Calu3 (cell line): ENCODE measurements at regions not wholly inside any gene's neighbourhood (a gene's known extent, or its start where the extent isn't known, plus 50 kb on each side); places are given as distances from the start of the nearest gene placed in this dataset.

ENCODE experiments used
- BruUV-seq: library from RNA; stranded (reverse); fragments of 400-500 nt; replicated peaks from 2 replicates; lab custom pipeline; 2021; lab: Mats Ljungman, UMichigan
- CTCF ChIA-PET: fragments of 300-600 bp; sonication (Branson Sonifier 250); formaldehyde crosslinking; loops from one replicate; lab custom pipeline; 2022; ENCODE audit warnings: antibody characterized with exemption; lab: Charles Lee
- DNase-seq: peaks from one replicate; pipeline ENCODE4 v3.0.0; 2022
- H3K27ac Mint-ChIP-seq: one replicate; pipeline ENCODE4 v1.8.0; 2022; ENCODE audit warnings: mixed read lengths; ENCODE audit not compliant: unreplicated experiment
- H3K27me3 Mint-ChIP-seq: one replicate; pipeline ENCODE4 v1.8.0; 2022; ENCODE audit warnings: mixed read lengths; ENCODE audit not compliant: unreplicated experiment
- H3K36me3 Mint-ChIP-seq: one replicate; pipeline ENCODE4 v1.8.0; 2022; ENCODE audit warnings: mild to moderate bottlenecking, moderate library complexity, mixed read lengths; ENCODE audit not compliant: insufficient read depth, unreplicated experiment
- H3K4me1 Mint-ChIP-seq: one replicate; pipeline ENCODE4 v1.8.0; 2022; ENCODE audit warnings: mild to moderate bottlenecking, low read depth, mixed read lengths; ENCODE audit not compliant: unreplicated experiment
- H3K4me3 Mint-ChIP-seq: one replicate; pipeline ENCODE4 v1.8.0; 2022; ENCODE audit warnings: mild to moderate bottlenecking, low read depth, moderate library complexity, mixed read lengths; ENCODE audit not compliant: unreplicated experiment
- H3K9me3 Mint-ChIP-seq: one replicate; pipeline ENCODE4 v1.8.0; 2022; ENCODE audit warnings: low read depth, mixed read lengths; ENCODE audit not compliant: unreplicated experiment
- CTCF ChIP-seq: fragments of 200-600 bp; IDR thresholded peaks from one replicate; pipeline ENCODE4 v1.8.0; 2022; ENCODE audit warnings: antibody characterized with exemption; ENCODE audit not compliant: unreplicated experiment
- intact Hi-C: fragments of 100-400 bp; cut with micrococcal nuclease; formaldehyde crosslinking; loops from one replicate; pipeline ENCODE4 v1.10.0; 2022; ENCODE audit not compliant: unreplicated experiment

GRCh38 chr18:53701697-53702096 lies 522.8 kb downstream of the MBD2 start:
- DNase-seq, result no peak
- no peak for TF ChIP-seq CTCF
- CTCF ChIA-PET, result no interaction called here
- H3K4me1 Mint-ChIP-seq, result no peaks in the 10 kb centered on the region
- intact Hi-C loops, result no loop called here
- H3K4me3 Mint-ChIP-seq, result no peak overlapping the region
- no peaks in the 10 kb centered on the region for H3K36me3 Mint-ChIP-seq
- H3K27ac Mint-ChIP-seq, result no peak overlapping the region
- BruUV-seq, result no TSS peak
- no peaks in the 10 kb centered on the region for H3K9me3 Mint-ChIP-seq
- no peaks in the 10 kb centered on the region for H3K27me3 Mint-ChIP-seq

- Mint-ChIP-seq H3K27ac (no peak overlapping the region), H3K9me3 (peaks cover 3% of the 10 kb centered on the region), H3K36me3 (no peaks in the 10 kb centered on the region), H3K4me1 (no peaks in the 10 kb centered on the region), H3K27me3 (no peaks in the 10 kb centered on the region), H3K4me3 (no peak overlapping the region)
- CTCF ChIA-PET, result interaction anchor here (0.8 to 1.0 kb wide), 2 partner anchors 251 to 421 kb away, joined by 3 to 6 read pairs; no protein-coding TSS in a partner anchor
- DNase-seq, result peak; percentile 30
- TF ChIP-seq CTCF, result peak; percentile 28
- intact Hi-C loops, result loop anchor here (1.0 kb wide), 1 partner anchor 165 kb away; no protein-coding TSS in a partner anchor
- BruUV-seq, result no TSS peak
Observed at GRCh38 chr18:53698907-53699306, 525.6 kb downstream of the MBD2 start.

- TF ChIP-seq CTCF, result no peak
- Mint-ChIP-seq H3K27ac (no peak overlapping the region), H3K36me3 (no peaks in the 10 kb centered on the region), H3K9me3 (peaks cover 6% of the 10 kb centered on the region), H3K4me3 (no peak overlapping the region), H3K27me3 (no peaks in the 10 kb centered on the region), H3K4me1 (no peaks in the 10 kb centered on the region)
- intact Hi-C loops, result no loop called here
- CTCF ChIA-PET, result interaction anchor here (0.9 kb wide), 1 partner anchor 17 kb away, joined by 3 read pairs; no protein-coding TSS in a partner anchor
- no TSS peak for BruUV-seq
- no peak for DNase-seq
Observed at GRCh38 chr18:53689886-53690285, 534.6 kb downstream of the MBD2 start.

- no TSS peak for BruUV-seq
- Mint-ChIP-seq H3K9me3 (peaks cover 6% of the 10 kb centered on the region), H3K27ac (no peak overlapping the region), H3K4me3 (no peak overlapping the region), H3K27me3 (no peaks in the 10 kb centered on the region), H3K4me1 (peaks cover 5% of the 10 kb centered on the region), H3K36me3 (no peaks in the 10 kb centered on the region)
- no peak for TF ChIP-seq CTCF
- CTCF ChIA-PET, result no interaction called here
- DNase-seq, result no peak
- intact Hi-C loops, result no loop called here
Observed at GRCh38 chr18:53686965-53687364, 537.5 kb downstream of the MBD2 start.
